OCI-LY3 (cell line): ENCODE measurements at regions not wholly inside any gene's neighbourhood (a gene's known extent, or its start where the extent isn't known, plus 50 kb on each side); places are given as distances from the start of the nearest gene placed in this dataset.

Experiments
- H2AFZ ChIP-seq: fragments of 200-600, 300-600 bp; shearing (Covaris generic); 2 replicates; pipeline ENCODE4 v1.6.0; 2014; ENCODE audit warnings: antibody characterized with exemption, low read depth, low read length
- H3K27ac ChIP-seq: fragments of 200-600, 300-600 bp; sonication (generic); 2 replicates; pipeline ENCODE4 v1.5.1; 2014; ENCODE audit warnings: mild to moderate bottlenecking, low read length, moderate library complexity, mixed read lengths
- H3K27me3 ChIP-seq: fragments of 200-600, 300-600 bp; sonication (generic); 2 replicates; pipeline ENCODE4 v1.6.1; 2014; ENCODE audit warnings: low read depth, low read length, mixed read lengths
- H3K36me3 ChIP-seq: fragments of 200-600, 300-600 bp; sonication (generic); replicated peaks from 2 replicates; pipeline ENCODE3; 2014; ENCODE audit warnings: low read depth, low read length, mixed read lengths
- H3K4me1 ChIP-seq: fragments of 300-600, 200-600 bp; sonication (generic); 2 replicates; pipeline ENCODE4 v1.6.1; 2014; ENCODE audit warnings: low read length, mixed read lengths
- H3K4me2 ChIP-seq: fragments of 200-600, 300-600 bp; sonication (generic); 2 replicates; pipeline ENCODE4 v1.6.1; 2014; ENCODE audit warnings: low read length, mixed read lengths
- H3K4me3 ChIP-seq: fragments of 300-600, 200-600 bp; sonication (generic); 2 replicates; pipeline ENCODE4 v1.5.1; 2014; ENCODE audit warnings: antibody characterized with exemption, mild to moderate bottlenecking, low read length, moderate library complexity
- H3K79me2 ChIP-seq: fragments of 300-600, 200-600 bp; shearing (Covaris generic); 2 replicates; pipeline ENCODE4 v1.6.1; 2014; ENCODE audit warnings: mild to moderate bottlenecking, low read length, mixed read lengths
- H3K9ac ChIP-seq: fragments of 300-600, 200-600 bp; shearing (Covaris generic); 2 replicates; pipeline ENCODE4 v1.6.0; 2014; ENCODE audit warnings: mild to moderate bottlenecking, low read length, moderate library complexity
- H3K9me3 ChIP-seq: fragments of 200-600, 300-600 bp; shearing (Covaris generic); 2 replicates; pipeline ENCODE4 v1.6.1; 2014; ENCODE audit warnings: low read length, mixed read lengths; ENCODE audit not compliant: insufficient read depth
- H4K20me1 ChIP-seq: fragments of 200-600, 300-600 bp; sonication (generic); 2 replicates; pipeline ENCODE4 v1.6.1; 2016; ENCODE audit warnings: low read length, mixed read lengths; ENCODE audit not compliant: insufficient read depth
- CTCF ChIP-seq: fragments of 200-600, 300-600 bp; sonication (generic); IDR thresholded peaks from 2 replicates; pipeline ENCODE4 v1.5.1; 2014; ENCODE audit warnings: antibody characterized with exemption, low read length, low read depth
- EZH2phosphoT487 ChIP-seq: fragments of 200-600 bp; shearing (Covaris generic); IDR thresholded peaks from 2 replicates; pipeline ENCODE4 v1.6.1; 2018; ENCODE audit warnings: antibody characterized with exemption, mixed run types, low read depth

- Histone ChIP-seq H3K4me2 (peak overlapping the region; percentile 20; the same call in 1 of the 2 replicates), H3K79me2 (no peaks in the 10 kb centered on the region), H3K9me3 (no peaks in the 10 kb centered on the region), H3K27me3 (no peaks in the 10 kb centered on the region), H3K36me3 (no peaks in the 10 kb centered on the region), H3K27ac (no peak overlapping the region), H2AFZ (no peak overlapping the region), H4K20me1 (no peaks in the 10 kb centered on the region), H3K4me3 (no peak overlapping the region), H3K4me1 (peaks cover 13% of the 10 kb centered on the region), H3K9ac (no peak overlapping the region)
- no peak for TF ChIP-seq CTCF
These were observed 221.7 kb upstream of the GRIP1 start for GRCh38 chr12:66900616-66901015.

GRCh38 chr12:66901138-66901932 is 222.5 kb upstream of the GRIP1 start:
- Histone ChIP-seq H4K20me1 (no peaks in the 10 kb centered on the region), H3K4me2 (peak overlapping the region; percentile 20; the same call in 1 of the 2 replicates), H3K27me3 (no peaks in the 10 kb centered on the region), H3K36me3 (no peaks in the 10 kb centered on the region), H3K79me2 (no peaks in the 10 kb centered on the region), H3K27ac (no peak overlapping the region), H3K4me1 (peaks cover 13% of the 10 kb centered on the region), H3K9ac (no peak overlapping the region), H3K9me3 (no peaks in the 10 kb centered on the region), H3K4me3 (no peak overlapping the region), H2AFZ (no peak overlapping the region)
- no peak for TF ChIP-seq EZH2phosphoT487
- TF ChIP-seq CTCF = no peak

DNA sequence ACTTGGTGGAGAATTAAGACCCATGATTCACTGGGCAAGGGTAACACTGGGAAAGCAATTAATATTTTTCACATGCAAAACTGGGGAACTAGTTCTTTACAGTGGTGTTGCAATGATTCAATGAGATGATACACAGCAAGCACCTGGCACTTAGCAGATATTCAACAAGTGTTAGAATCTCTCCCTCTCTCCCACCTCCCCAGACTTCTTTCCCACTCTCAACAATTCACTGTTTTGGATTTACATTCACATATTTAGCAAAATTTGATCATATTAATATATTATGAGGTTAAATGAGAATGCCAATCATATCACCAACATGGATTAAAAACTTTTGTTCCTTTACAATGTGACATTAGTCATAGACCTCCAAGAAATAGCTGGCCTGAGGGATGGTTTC is 223.1 kb upstream of the GRIP1 start:
- no peak overlapping the region for H3K4me3 ChIP-seq
- peaks cover 13% of the 10 kb centered on the region for H3K4me1 ChIP-seq
- no peak overlapping the region for H2AFZ ChIP-seq
- no peak overlapping the region for H3K9ac ChIP-seq
- H4K20me1 ChIP-seq = no peaks in the 10 kb centered on the region
- no peaks in the 10 kb centered on the region for H3K9me3 ChIP-seq
- H3K27ac ChIP-seq = no peak overlapping the region
- no peak for TF ChIP-seq EZH2phosphoT487
- no peak for TF ChIP-seq CTCF
- H3K27me3 ChIP-seq = no peaks in the 10 kb centered on the region
- no peak overlapping the region for H3K4me2 ChIP-seq
- no peaks in the 10 kb centered on the region for H3K79me2 ChIP-seq
- H3K36me3 ChIP-seq = no peaks in the 10 kb centered on the region

- no peaks in the 10 kb centered on the region for H3K79me2 ChIP-seq
- no peak overlapping the region for H3K9ac ChIP-seq
- H2AFZ ChIP-seq = no peak overlapping the region
- no peak overlapping the region for H3K4me3 ChIP-seq
- H3K4me2 ChIP-seq = no peak overlapping the region
- no peaks in the 10 kb centered on the region for H3K27me3 ChIP-seq
- no peak overlapping the region for H3K27ac ChIP-seq
- no peaks in the 10 kb centered on the region for H3K9me3 ChIP-seq
- H4K20me1 ChIP-seq = no peaks in the 10 kb centered on the region
- peak; percentile 42 for TF ChIP-seq CTCF
- TF ChIP-seq EZH2phosphoT487 = no peak
- H3K36me3 ChIP-seq = no peaks in the 10 kb centered on the region
- H3K4me1 ChIP-seq = peaks cover 13% of the 10 kb centered on the region
These were observed 225.0 kb upstream of the GRIP1 start for GRCh38 chr12:66903782-66904396.
